Prostate gland (tissue), 2 donors: ENCODE measurements at regions not wholly inside any gene's neighbourhood (a gene's known extent, or its start where the extent isn't known, plus 50 kb on each side); places are given as distances from the start of the nearest gene placed in this dataset.

ENCODE experiments used
- DNase-seq: peaks from one replicate; pipeline ENCODE4 v3.0.0-alpha.2; 2019; ENCODE audit warnings: low spot score
- H3K27ac ChIP-seq, 2 donors: fragments of 200-600 bp; sonication (generic); 2 replicates each; pipeline ENCODE4 v1.5.1; 2017 to 2019
- H3K27me3 ChIP-seq: fragments of 200-600 bp; sonication (generic); replicated peaks from 2 replicates; pipeline ENCODE4 v1.5.1; 2019; ENCODE audit not compliant: insufficient read depth
- H3K36me3 ChIP-seq, 2 donors: fragments of 200-600 bp; sonication (generic); 1 replicate in 1 of 2; 2 replicates in 1 of 2; pipeline versions ENCODE4 v1.5.1 to v1.8.1; 2017 to 2019
- H3K4me1 ChIP-seq: fragments of 200-600 bp; sonication (generic); replicated peaks from 2 replicates; pipeline ENCODE4 v1.5.1; 2019
- H3K4me3 ChIP-seq, 2 donors: fragments of 200-600 bp; sonication (generic); 2 replicates each; pipeline ENCODE4 v1.5.1; 2017 to 2019
- H3K9me3 ChIP-seq: fragments of 200-600 bp; sonication (generic); 2 replicates; pipeline ENCODE4 v1.5.1; 2017
- POLR2A ChIP-seq: fragments of 450-650 bp; IDR thresholded peaks from one replicate; pipeline ENCODE4 v1.6.1; 2016; ENCODE audit warnings: antibody characterized with exemption, mild to moderate bottlenecking
- POLR2AphosphoS5 ChIP-seq: sonication (generic); formaldehyde crosslinking; IDR thresholded peaks from one replicate; pipeline ENCODE4 v1.6.1; 2017; ENCODE audit warnings: antibody characterized with exemption
- WGBS: methylation state at CpG from one replicate; pipeline ENCODE4 v1.1.5; 2018; 5-methylcytosine and 5-hydroxymethylcytosine counted together
- intact Hi-C: fragments of 100-400 bp; cut with DNase I; formaldehyde crosslinking; loops from one replicate; pipeline ENCODE4 v1.14.2; 2022
- TF ChIP-seq, protein P1 (sequence below), 4 experiments: fragments of 200-600 bp in 2 of 4; fragments of 450-650 bp in 2 of 4; sonication (generic) in 2 of 4; IDR thresholded peaks; 1 replicate in 3 of 4; 2 replicates in 1 of 4; pipeline ENCODE4 v1.5.1; 2016 to 2019; ENCODE audit warnings: antibody characterized with exemption in 4 of 4, mild to moderate bottlenecking in 2 of 4, moderate library complexity in 2 of 4

DNA sequence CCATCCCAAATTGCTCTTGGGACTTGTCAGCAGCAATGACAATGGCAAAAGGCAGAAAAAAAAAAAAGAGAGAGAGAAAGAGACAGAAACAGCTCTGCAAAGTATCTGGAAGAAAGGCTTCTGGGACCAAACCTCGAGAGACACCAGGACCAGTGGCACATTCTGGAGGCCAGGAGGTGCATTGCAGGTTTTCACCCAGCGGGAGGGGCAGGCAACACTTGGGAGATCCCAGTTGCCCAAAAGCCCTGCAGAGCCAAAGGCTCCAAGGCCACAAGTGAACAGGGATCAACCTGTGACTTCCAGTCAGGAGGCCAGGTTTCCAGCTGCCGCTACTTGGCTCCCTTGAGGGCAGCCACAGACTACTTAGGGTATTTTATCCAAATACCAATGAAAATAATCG is 110.8 kb upstream of the CDH5 start:
- H3K36me3 ChIP-seq: no peaks in the 10 kb centered on the region
- intact Hi-C loops: no loop called here
- DNase-seq: no peak
- H3K4me3 ChIP-seq: no peak overlapping the region
- TF ChIP-seq, protein P1, sequence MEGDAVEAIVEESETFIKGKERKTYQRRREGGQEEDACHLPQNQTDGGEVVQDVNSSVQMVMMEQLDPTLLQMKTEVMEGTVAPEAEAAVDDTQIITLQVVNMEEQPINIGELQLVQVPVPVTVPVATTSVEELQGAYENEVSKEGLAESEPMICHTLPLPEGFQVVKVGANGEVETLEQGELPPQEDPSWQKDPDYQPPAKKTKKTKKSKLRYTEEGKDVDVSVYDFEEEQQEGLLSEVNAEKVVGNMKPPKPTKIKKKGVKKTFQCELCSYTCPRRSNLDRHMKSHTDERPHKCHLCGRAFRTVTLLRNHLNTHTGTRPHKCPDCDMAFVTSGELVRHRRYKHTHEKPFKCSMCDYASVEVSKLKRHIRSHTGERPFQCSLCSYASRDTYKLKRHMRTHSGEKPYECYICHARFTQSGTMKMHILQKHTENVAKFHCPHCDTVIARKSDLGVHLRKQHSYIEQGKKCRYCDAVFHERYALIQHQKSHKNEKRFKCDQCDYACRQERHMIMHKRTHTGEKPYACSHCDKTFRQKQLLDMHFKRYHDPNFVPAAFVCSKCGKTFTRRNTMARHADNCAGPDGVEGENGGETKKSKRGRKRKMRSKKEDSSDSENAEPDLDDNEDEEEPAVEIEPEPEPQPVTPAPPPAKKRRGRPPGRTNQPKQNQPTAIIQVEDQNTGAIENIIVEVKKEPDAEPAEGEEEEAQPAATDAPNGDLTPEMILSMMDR (IDR thresholded peaks at IDR 0.05): no peak
- TF ChIP-seq POLR2A (no peak), POLR2AphosphoS5 (no peak)
- H3K4me1 ChIP-seq: no peaks in the 10 kb centered on the region
- H3K9me3 ChIP-seq: no peaks in the 10 kb centered on the region
- H3K27ac ChIP-seq: no peak overlapping the region
- H3K27me3 ChIP-seq: no peaks in the 10 kb centered on the region
- WGBS: 91% methylated on average over 4 of the region's 4 CpGs

DNA sequence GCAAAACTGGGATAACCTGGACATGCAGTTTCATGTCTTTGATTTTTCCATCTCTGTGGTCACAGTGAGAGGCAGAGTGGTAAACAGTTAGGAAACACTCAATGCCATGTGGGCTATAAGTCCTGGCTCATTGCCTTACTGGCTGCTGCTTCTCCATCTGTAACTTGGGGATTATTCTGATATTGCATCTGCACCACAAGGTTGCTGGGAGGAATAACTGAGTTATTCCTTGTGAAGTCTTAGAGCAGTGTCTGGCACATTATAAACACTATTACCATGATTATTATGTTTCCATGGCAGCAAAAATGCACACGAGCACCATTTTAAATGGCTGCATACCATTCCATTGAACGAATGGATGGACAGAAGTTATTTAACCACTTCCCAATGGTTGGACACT is 111.7 kb upstream of the CDH5 start:
- intact Hi-C loops: no loop called here

DNA sequence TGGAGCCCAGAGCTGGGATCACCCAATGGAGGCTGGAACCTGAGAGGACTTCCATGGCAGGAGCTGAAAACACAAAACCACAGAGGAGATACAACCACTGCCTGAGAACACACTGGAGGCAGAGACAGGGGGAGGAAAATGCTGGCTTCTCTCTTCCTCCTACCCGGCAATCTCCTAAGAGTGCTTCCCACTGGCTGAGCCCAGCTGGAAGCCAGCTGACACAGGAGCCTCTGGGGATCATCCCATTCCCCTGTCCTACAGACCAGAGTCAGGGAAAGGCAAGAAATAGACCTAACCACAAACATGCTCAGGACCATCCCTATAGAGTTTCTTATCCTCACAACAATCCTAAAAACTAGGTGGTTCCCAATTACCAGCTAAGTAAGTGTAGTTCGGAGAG is 112.4 kb upstream of the CDH5 start:
- H3K27ac ChIP-seq: no peak overlapping the region
- H3K36me3 ChIP-seq: no peaks in the 10 kb centered on the region
- H3K4me1 ChIP-seq: no peaks in the 10 kb centered on the region
- intact Hi-C loops: no loop called here
- H3K9me3 ChIP-seq: no peaks in the 10 kb centered on the region
- TF ChIP-seq, protein P1 (IDR thresholded peaks at IDR 0.05): no peak
- TF ChIP-seq POLR2A (no peak), POLR2AphosphoS5 (no peak)
- DNase-seq: no peak
- WGBS: 83% methylated on average over 2 of the region's 2 CpGs
- no peaks in the 10 kb centered on the region for H3K27me3 ChIP-seq
- no peak overlapping the region for H3K4me3 ChIP-seq

More for the DNA sequence above, 111.7 kb upstream of the CDH5 start:
- H3K4me3 ChIP-seq: no peak overlapping the region
- no peaks in the 10 kb centered on the region for H3K4me1 ChIP-seq
- no peaks in the 10 kb centered on the region for H3K27me3 ChIP-seq
- no peak for DNase-seq
- H3K27ac ChIP-seq: no peak overlapping the region
- no peaks in the 10 kb centered on the region for H3K36me3 ChIP-seq
- H3K9me3 ChIP-seq: no peaks in the 10 kb centered on the region
- 56% methylated on average over 2 of the region's 2 CpGs for WGBS
- TF ChIP-seq POLR2A (no peak), POLR2AphosphoS5 (no peak)
- TF ChIP-seq, protein P1 (IDR thresholded peaks at IDR 0.05): no peak

DNA sequence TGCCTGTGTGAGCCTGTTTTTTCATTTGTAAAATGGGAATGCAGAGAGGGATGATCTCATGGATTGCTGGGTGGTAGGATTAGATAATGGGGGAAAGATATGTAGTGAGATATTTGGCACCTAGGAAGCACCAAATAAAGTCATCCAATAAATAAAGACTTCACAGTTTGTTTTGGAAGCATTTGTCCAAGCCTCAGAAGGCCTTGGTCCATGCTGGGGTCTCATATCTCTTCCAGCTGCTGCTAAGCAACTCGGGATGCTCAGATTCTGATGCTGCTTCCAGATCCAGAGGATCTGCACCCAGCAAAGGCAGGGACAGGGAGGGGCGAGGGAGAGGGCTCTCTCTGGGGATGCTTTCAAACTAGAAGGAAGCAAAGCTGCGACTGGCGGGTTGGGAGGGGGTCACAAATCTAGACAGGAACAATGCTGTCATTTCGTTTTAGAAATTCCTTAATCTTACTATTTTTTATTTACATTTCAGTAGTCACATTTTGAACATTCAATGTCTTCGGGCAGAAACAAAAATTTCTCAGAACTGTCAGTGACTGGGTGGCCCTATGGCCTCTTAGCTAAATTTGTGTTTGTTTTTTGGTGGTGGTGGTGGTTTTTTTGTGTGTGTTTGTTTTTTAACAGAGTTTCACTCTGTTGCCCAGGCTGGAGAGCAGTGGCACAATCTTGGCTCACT is 114.9 kb upstream of the CDH5 start:
- intact Hi-C loops: no loop called here
- Histone ChIP-seq H3K27me3 (no peaks in the 10 kb centered on the region), H3K36me3 (no peaks in the 10 kb centered on the region), H3K4me1 (no peaks in the 10 kb centered on the region), H3K4me3 (no peak overlapping the region), H3K27ac (no peak overlapping the region), H3K9me3 (no peaks in the 10 kb centered on the region)
- DNase-seq: no peak
- WGBS: 75% methylated on average over 6 of the region's 6 CpGs
- TF ChIP-seq POLR2A: no peak
- TF ChIP-seq, protein P1 (IDR thresholded peaks at IDR 0.05): no peak
- no peak for TF ChIP-seq POLR2AphosphoS5

DNA sequence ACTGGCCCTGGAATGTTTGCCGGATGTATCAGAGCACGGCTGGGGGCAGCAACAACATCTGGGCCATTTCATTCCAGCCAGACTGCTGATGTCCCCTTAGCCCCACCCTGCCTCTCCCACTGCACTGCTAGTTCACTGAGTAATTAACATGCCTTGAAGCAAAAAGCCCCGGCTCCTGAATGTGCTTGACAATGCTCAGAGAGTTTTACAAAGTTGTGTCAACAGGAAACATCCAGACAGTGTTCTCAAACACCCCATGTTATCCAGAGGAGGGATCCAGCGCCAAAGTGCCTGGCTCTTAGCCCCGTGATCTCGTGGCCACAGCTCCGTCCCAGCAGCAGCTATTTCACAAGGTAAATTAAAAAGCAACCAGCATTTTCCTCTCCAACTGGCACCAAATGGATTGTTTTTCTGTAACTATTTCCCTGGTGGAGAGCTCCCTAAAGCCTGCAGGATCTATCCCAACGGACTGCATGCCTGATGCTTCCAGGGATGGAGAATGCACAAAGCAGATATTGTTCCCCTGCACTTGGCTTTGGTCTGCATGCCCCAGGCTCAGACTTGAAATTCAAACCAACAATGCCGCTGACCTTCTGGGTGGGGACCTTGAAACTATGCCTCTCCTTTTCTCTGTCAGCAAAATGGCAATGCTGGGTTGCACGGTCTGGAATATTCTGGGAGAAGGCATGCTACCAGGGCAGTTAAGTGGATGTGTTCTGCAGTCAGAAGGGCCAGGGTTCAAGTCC is 115.6 kb upstream of the CDH5 start:
- intact Hi-C loops: no loop called here
- 13% methylated on average over 10 of the region's 10 CpGs for WGBS
- peak; percentile 40 for DNase-seq

More for the DNA sequence above, 115.6 kb upstream of the CDH5 start:
- Histone ChIP-seq H3K27ac (no peak overlapping the region), H3K4me3 (no peak overlapping the region), H3K36me3 (no peaks in the 10 kb centered on the region), H3K27me3 (no peaks in the 10 kb centered on the region), H3K4me1 (no peaks in the 10 kb centered on the region), H3K9me3 (no peaks in the 10 kb centered on the region)
- TF ChIP-seq POLR2AphosphoS5 (peak; percentile 42), POLR2A (no peak)
